GM21529 (cell line): ENCODE measurements at regions not wholly inside any gene's neighbourhood (a gene's known extent, or its start where the extent isn't known, plus 50 kb on each side); places are given as distances from the start of the nearest gene placed in this dataset.

Experiments used
- ATAC-seq: cut with Tn5 transposase; IDR thresholded peaks from one replicate; pipeline ENCODE4 v1.9.1; 2021; ENCODE audit not compliant: unreplicated experiment

- no peak for ATAC-seq
Observed at GRCh38 chr3:168475704-168476103, 380.0 kb upstream of the GOLIM4 start.

DNA sequence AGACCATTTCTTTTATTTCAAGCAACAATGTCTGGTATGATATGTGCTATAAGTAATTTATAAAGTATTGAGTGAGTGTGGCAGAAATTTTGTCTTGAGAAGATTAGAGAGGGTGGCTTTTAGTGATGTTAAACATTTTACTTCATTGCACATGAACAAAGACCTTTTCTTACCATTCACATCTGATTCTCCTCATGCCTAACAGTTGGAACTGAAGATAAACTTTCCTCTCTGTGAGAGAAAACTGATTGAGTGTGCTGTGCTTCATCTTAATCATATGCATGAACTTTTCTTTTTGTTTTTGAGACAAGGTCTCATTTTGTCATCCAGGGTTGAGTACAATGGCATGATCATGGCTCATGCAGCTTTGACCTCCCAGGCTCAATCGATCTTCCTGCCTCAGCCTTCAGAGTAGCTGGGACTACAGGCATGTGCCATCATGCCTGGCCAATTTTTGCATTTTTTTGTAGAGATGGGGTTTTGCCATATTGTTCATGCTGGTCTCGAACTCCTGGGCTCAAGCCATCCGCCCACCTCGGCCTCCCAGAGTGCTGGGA is 377.7 kb upstream of the GOLIM4 start:
- no peak for ATAC-seq

GRCh38 chr3:168472783-168473182 is 377.1 kb upstream of the GOLIM4 start:
- ATAC-seq, result no peak

DNA sequence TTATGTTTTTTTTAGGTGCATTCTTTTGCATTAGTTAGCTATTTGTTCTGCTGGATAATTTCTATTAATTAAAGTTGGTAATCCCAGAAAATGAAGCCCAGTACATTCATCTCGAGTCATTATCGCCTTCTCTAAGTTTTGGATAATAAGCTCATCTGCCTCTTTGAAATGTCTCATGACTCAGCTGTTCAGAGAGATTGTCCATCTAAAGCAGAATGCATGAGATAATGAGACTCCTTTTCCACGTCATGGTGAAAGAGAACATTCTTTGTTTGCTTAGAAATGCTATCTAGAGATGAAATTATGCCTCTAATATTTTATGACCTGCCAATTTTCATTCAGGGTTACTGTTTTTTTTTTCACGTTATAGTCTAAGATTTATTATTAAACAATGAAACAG is 374.7 kb upstream of the GOLIM4 start:
- ATAC-seq, result no peak

DNA sequence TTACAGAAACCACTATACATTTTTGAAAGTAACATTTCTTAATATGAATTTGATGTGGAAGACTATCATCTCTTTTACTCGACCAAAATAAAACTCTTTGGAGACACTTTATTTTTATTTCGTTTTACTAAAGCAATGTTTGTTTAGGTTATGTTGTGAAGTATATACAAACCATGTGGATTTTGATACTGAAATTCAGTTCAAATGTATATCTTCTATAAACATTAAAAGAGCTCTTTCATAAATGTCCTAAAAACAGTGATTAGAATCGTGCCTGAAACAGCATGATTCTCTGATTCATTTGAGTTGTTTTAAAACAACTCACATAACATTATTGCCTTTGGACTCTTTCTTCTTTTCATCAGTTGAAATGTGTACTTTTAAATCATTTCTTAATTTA is 373.7 kb upstream of the GOLIM4 start:
- ATAC-seq, result no peak

DNA sequence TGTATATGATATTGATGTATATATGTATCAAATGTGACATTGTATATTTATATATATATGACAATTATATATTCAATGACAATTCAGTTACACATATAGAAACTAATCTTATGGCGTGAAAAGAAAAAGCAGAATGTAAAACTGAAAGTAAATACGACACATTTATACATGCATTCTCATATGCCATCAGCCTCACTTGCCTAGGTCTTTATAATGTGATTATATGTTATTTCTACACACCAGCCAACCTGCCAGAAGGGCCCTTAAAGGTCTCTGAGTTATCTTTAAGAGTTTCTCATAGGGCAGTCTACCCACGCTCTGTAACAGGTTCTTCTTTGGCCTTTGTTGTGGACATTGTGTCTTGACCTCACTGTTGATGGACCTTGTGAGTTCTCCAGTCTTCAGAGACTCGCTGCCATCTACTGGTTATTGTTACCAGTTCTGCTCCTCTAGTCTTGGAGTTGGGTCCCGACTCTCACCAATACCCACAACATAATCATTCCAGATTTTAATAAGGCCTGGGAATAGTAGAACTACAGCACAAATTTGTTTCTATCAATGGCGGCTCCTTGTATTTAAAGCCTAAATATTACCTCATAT is 371.5 kb upstream of the GOLIM4 start:
- peak; percentile 84 for ATAC-seq

DNA sequence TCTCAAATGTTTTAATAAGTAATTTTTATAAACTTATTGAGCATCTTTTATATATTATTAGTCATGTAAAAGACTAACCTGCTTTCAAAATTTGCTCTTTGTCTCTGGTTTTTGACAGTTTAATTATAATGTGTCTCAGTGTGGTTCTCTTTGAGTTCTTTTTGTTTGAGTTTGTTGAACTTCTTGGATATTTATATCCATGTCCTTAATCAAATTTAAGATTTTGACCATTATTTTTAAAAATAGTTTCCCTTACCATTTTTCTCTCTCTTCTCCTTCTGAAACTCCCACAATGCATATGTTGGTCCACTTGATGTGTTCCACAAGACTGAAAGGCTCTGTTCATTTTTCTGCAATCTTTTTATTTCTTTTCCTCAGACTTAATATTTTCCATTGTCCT is 366.1 kb upstream of the GOLIM4 start:
- ATAC-seq, result no peak

DNA sequence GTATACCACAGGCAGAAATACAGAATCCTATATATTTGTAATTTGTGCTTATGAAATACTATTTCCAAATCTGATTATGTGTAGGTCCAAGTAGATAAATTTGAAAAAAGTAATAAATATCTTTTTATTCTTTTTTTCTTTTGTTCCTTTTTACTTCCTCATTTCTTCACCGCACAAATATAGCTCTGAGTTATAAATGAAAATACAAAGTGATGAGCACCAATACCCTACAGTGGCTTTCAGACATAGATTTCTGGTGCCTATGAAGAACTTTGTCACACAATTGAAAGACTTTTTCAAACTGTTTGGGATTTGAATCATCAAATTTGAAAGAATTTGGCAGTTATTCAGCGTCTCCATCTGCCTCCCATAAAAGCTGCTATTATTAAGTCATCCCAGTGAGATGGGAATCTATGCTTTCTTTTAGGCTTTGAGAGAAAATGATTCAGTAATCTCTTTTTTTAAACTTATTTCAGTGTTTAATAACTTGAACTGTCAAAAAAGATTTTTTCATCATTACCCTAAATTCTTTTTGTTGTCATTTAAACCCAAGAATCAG is 363.6 kb upstream of the GOLIM4 start:
- ATAC-seq, result no peak

- ATAC-seq, result no peak
Observed at GRCh38 chr3:168457954-168458539, 362.3 kb upstream of the GOLIM4 start.

DNA sequence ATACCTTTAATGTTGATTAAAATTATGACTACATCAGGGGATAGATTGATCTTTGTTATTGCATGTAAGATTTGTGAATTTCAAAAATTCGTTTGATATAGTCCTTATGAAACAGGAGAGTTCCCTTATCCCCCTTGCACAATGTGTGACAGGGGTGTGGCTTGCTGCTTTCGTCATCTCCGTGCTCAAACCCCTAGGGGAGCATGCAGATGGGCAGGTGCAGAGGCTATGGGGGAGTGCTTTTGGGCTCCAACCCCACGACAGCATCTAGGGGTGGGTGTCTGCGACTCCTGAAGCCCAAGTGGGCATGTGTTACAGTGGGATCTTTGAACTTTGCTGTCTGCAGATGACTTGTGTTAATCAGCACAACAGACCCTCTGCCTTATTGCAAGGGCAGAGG is 360.1 kb upstream of the GOLIM4 start:
- ATAC-seq, result no peak

DNA sequence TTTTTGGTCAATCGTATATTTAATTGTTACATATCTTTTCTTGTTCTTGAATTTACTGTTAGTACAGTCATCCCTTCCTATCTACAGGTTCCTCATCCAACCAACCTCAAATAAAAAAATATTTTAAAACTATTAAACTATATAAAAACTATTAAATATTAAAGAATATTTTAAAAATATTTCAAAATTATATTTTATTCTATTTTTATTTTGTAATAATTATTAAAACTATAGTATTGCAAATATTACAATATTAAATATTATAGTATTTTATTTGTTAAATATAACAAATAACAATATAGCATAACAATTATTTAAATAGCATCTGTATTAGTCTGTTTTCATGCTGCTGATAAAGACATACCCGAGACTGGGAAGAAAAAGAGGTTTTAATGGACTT is 357.9 kb upstream of the GOLIM4 start:
- ATAC-seq, result no peak

- ATAC-seq, result no peak
Observed at GRCh38 chr3:168443965-168444364, 348.2 kb upstream of the GOLIM4 start.

GRCh38 chr3:168442502-168442901 is 346.8 kb upstream of the GOLIM4 start:
- no peak for ATAC-seq

GRCh38 chr3:168436245-168436724 is 340.6 kb upstream of the GOLIM4 start:
- ATAC-seq, result no peak

GRCh38 chr3:168431491-168431890 is 335.8 kb upstream of the GOLIM4 start:
- no peak for ATAC-seq

DNA sequence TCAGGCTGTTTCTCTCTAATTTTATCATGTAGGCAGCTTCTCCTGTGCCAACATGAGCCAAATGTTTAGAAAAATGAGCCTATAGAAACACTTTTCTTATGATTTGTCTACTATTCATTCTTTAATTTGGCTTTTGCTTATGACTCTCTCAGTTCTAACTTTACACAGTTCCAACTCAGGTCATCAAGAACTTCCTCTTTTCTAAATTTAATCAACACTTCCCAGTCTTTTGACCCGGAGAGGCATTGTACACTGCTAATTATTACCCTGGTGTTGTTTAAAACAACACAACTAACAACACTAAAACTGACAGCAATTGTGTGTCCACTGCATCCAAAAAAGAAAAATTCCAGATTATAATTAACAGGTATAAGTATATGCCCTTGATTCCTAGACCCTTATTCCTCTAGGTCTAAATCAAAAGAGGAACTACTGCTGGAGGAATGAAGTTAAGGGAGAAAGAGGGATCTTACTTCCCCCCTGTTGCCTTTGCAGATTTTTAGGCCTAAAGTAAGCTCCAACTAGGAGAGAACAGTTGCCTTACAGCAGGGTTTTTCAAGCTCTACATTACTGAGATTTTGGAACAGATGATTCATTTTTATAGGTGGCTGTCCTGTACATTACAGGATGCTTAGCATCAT is 332.2 kb upstream of the GOLIM4 start:
- ATAC-seq, result no peak

DNA sequence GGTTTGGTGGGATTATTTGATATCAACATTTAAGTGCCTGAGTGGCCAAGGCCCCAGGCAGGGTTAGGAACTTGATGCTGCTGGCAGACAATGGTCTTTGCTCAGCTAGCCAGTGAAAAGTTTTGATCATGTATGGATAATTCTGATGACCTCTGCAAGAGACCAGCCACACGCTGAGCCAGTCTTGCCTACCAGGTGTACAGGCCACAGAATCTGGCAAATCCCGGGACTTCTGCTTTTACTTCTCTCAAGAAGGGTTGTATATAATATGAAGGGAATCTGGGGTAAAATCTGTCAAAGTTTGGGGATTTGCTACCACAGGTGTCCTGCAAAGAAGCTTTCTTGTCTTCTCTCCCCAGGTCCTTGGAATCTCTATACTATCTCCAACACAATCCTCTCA is 331.4 kb upstream of the GOLIM4 start:
- no peak for ATAC-seq

GRCh38 chr3:168425936-168426595 is 330.3 kb upstream of the GOLIM4 start:
- ATAC-seq, result no peak

GRCh38 chr3:168424059-168424734 is 328.5 kb upstream of the GOLIM4 start:
- ATAC-seq, result no peak

- ATAC-seq, result peak; percentile 46
Observed at GRCh38 chr3:168422843-168423242, 327.1 kb upstream of the GOLIM4 start.

DNA sequence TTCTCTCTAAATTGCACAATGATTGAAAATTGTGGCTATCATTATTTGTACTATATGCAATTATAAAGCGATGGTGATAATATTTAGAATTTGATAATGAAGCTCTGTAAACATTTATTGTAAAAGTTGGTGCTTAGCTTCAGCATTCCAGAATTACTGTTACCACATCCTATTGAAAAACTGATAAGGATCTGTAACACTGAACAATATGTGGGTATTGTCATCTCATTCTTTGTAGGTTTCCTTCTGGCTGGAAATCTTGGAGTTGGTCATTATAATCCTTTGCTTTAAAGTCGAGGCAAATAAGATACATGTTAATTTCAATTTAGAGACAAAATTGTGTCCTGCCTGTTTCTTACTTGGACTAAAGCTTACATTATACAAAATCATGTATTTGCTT is 323.4 kb upstream of the GOLIM4 start:
- no peak for ATAC-seq
